ENCODE measurements at regions not wholly inside any gene's neighbourhood (a gene's known extent, or its start where the extent isn't known, plus 50 kb on each side); places are given as distances from the start of the nearest gene placed in this dataset.

- ChIA-PET CTCF (no interaction called here), POLR2A (ENCODE audit: unreplicated experiment) (no interaction called here)
- no TSS peak for BruUV-seq (replicated peaks)
- Histone ChIP-seq H3K9ac (ENCODE audit: low read length) (no peak overlapping the region), H3K36me3 (ENCODE audit: low read depth, low read length) (no peaks in the 10 kb centered on the region), H4K20me1 (ENCODE audit: low read length) (no peaks in the 10 kb centered on the region), H3K27ac (ENCODE audit: low read length) (no peak overlapping the region), H3K27me3 (ENCODE audit: low read length) (no peaks in the 10 kb centered on the region), H3K9me3 (ENCODE audit: low read length) (peaks cover 29% of the 10 kb centered on the region; the same call in 1 of the 2 replicates), H3K4me3 (ENCODE audit: low read length) (no peak overlapping the region), H3F3A (ENCODE audit: low read length, unreplicated experiment) (no peaks in the 10 kb centered on the region), H2AFZ (ENCODE audit: low read length) (no peak overlapping the region), H3K9me2 (replicated peaks; ENCODE audit: low read length) (no peaks in the 10 kb centered on the region), H3K4me1 (ENCODE audit: insufficient read depth, low read length) (no peaks in the 10 kb centered on the region), H3K4me2 (ENCODE audit: low read length) (no peak overlapping the region), H3K79me2 (ENCODE audit: low read length) (no peaks in the 10 kb centered on the region)
- intact Hi-C loops (cut with micrococcal nuclease) = no loop called here
- ATAC-seq (no peak), DNase-seq (no peak)
- TF ChIP-seq EZH2phosphoT487 (IDR thresholded peaks at IDR 0.05; ENCODE audit: borderline replicate concordance, low read length) (no peak), EZH2 (IDR thresholded peaks at IDR 0.05; ENCODE audit: low read length, unreplicated experiment) (no peak), CTCF (conservative IDR thresholded peaks at IDR 0.05; ENCODE audit: low read depth, low read length) (no peak)
Measured at GRCh38 chr11:81342966-81343365, 1390.7 kb downstream of the FAM181B start.

GRCh38 chr11:81340225-81340624 is 1393.4 kb downstream of the FAM181B start:
- no peak for TF ChIP-seq EZH2 (IDR thresholded peaks at IDR 0.05; ENCODE audit: low read length, unreplicated experiment)
- no peak for TF ChIP-seq EZH2phosphoT487 (IDR thresholded peaks at IDR 0.05; ENCODE audit: borderline replicate concordance, low read length)
- TF ChIP-seq CTCF (conservative IDR thresholded peaks at IDR 0.05; ENCODE audit: low read depth, low read length) = no peak
- no peaks in the 10 kb centered on the region for H3K36me3 ChIP-seq (ENCODE audit: low read depth, low read length)
- peaks cover 33% of the 10 kb centered on the region; the same call in 1 of the 2 replicates for H3K9me3 ChIP-seq (ENCODE audit: low read length)
- intact Hi-C loops (cut with micrococcal nuclease) = no loop called here
- no peaks in the 10 kb centered on the region for H3F3A ChIP-seq (ENCODE audit: low read length, unreplicated experiment)
- H3K27me3 ChIP-seq (ENCODE audit: low read length) = no peaks in the 10 kb centered on the region
- H3K27ac ChIP-seq (ENCODE audit: low read length) = no peak overlapping the region
- ChIA-PET POLR2A (ENCODE audit: unreplicated experiment) (no interaction called here), CTCF (no interaction called here)
- no peaks in the 10 kb centered on the region for H4K20me1 ChIP-seq (ENCODE audit: low read length)
- H3K9ac ChIP-seq (ENCODE audit: low read length) = no peak overlapping the region
- ATAC-seq (no peak), DNase-seq (no peak)
- H3K4me1 ChIP-seq (ENCODE audit: insufficient read depth, low read length) = no peaks in the 10 kb centered on the region
- H3K79me2 ChIP-seq (ENCODE audit: low read length) = no peaks in the 10 kb centered on the region
- BruUV-seq (replicated peaks) = no TSS peak
- H3K4me3 ChIP-seq (ENCODE audit: low read length) = no peak overlapping the region
- no peak overlapping the region for H3K4me2 ChIP-seq (ENCODE audit: low read length)
- no peaks in the 10 kb centered on the region for H3K9me2 ChIP-seq (replicated peaks; ENCODE audit: low read length)
- no peak overlapping the region for H2AFZ ChIP-seq (ENCODE audit: low read length)

- Histone ChIP-seq H3K4me3 (ENCODE audit: low read length) (no peak overlapping the region), H3F3A (ENCODE audit: low read length, unreplicated experiment) (no peaks in the 10 kb centered on the region), H3K9ac (ENCODE audit: low read length) (no peak overlapping the region), H2AFZ (ENCODE audit: low read length) (no peak overlapping the region), H3K27ac (ENCODE audit: low read length) (no peak overlapping the region), H3K36me3 (ENCODE audit: low read depth, low read length) (no peaks in the 10 kb centered on the region), H4K20me1 (ENCODE audit: low read length) (no peaks in the 10 kb centered on the region), H3K4me1 (ENCODE audit: insufficient read depth, low read length) (no peaks in the 10 kb centered on the region), H3K79me2 (ENCODE audit: low read length) (no peaks in the 10 kb centered on the region), H3K4me2 (ENCODE audit: low read length) (no peak overlapping the region), H3K27me3 (ENCODE audit: low read length) (no peaks in the 10 kb centered on the region), H3K9me2 (replicated peaks; ENCODE audit: low read length) (no peaks in the 10 kb centered on the region), H3K9me3 (ENCODE audit: low read length) (peaks cover 32% of the 10 kb centered on the region; the same call in 1 of the 2 replicates)
- intact Hi-C loops (cut with micrococcal nuclease) = no loop called here
- DNase-seq = no peak
- POLR2A ChIA-PET (ENCODE audit: unreplicated experiment) = no interaction called here
- no TSS peak for BruUV-seq (replicated peaks)
- CTCF ChIA-PET = no interaction called here
- ATAC-seq = no peak
- TF ChIP-seq EZH2 (IDR thresholded peaks at IDR 0.05; ENCODE audit: low read length, unreplicated experiment) (no peak), EZH2phosphoT487 (IDR thresholded peaks at IDR 0.05; ENCODE audit: borderline replicate concordance, low read length) (no peak), CTCF (conservative IDR thresholded peaks at IDR 0.05; ENCODE audit: low read depth, low read length) (no peak)
Measured at GRCh38 chr11:81339521-81339920, 1394.1 kb downstream of the FAM181B start.

All from PC-3 (cell line).